ENCODE measurements at regions not wholly inside any gene's neighbourhood (a gene's known extent, or its start where the extent isn't known, plus 50 kb on each side); places are given as distances from the start of the nearest gene placed in this dataset.

DNA sequence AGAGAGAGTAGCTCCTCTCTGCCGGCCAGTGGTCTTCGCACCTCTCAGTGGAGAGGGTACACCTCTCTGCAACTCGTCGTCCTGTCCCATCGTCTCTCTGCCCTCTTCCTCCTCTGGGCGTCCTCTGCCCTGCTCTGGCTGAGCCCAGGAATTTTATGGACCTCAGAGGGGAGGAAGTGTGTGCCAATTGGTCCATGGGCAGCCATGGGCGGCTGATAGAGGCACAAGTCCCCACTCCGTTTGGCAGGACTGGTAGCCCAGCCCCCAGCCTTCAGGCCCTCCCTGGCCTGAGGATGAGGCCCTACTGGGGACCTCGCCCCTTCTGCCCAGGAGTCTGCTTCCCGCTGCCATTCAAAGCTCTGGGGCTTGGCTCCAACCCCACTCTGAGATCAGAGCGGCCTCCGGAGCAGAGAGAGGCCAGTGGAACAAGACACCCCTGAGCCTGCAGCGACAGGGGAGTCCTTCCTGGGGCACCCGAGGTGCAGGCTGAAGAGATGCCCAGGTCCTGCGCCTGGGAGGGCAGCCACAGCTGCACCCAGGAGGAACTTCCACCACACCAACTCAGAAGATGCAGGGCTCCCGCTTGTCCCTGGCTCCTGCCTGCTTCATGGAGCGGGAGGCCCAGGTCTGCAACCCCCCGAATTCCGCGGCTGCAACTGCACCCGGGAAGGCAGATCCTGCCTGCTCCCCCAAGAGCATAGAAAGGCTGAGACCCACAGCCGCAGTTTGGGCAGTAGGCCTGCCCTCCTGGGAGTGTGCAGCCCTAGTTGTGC is 659.9 kb downstream of the KCNT2 start:
- Histone ChIP-seq H3K9me3 (ENCODE audit: control insufficient read depth in 2 of 3, insufficient read depth in 1 of 3, low read length in 3 of 3) (no peaks in the 10 kb centered on the region), H3K4me3 (ENCODE audit: low read length in 3 of 3) (no peak overlapping the region), H3K27ac (ENCODE audit: low read depth in 2 of 2, low read length in 2 of 2) (no peak overlapping the region), H3K9ac (ENCODE audit: low read length in 3 of 3) (no peak overlapping the region), H3K36me3 (ENCODE audit: control insufficient read depth in 2 of 3, insufficient read depth in 3 of 3, low read length in 3 of 3) (no peaks in the 10 kb centered on the region), H3K4me1 (ENCODE audit: control insufficient read depth in 2 of 3, insufficient read depth in 2 of 3, low read depth in 1 of 3, low read length in 3 of 3) (no peaks in the 10 kb centered on the region), H3K27me3 (ENCODE audit: control insufficient read depth, insufficient read depth, low read length) (no peaks in the 10 kb centered on the region)
- DNase-seq = peak in 1 of 5 donors; percentile 52
- TF ChIP-seq, protein P1, sequence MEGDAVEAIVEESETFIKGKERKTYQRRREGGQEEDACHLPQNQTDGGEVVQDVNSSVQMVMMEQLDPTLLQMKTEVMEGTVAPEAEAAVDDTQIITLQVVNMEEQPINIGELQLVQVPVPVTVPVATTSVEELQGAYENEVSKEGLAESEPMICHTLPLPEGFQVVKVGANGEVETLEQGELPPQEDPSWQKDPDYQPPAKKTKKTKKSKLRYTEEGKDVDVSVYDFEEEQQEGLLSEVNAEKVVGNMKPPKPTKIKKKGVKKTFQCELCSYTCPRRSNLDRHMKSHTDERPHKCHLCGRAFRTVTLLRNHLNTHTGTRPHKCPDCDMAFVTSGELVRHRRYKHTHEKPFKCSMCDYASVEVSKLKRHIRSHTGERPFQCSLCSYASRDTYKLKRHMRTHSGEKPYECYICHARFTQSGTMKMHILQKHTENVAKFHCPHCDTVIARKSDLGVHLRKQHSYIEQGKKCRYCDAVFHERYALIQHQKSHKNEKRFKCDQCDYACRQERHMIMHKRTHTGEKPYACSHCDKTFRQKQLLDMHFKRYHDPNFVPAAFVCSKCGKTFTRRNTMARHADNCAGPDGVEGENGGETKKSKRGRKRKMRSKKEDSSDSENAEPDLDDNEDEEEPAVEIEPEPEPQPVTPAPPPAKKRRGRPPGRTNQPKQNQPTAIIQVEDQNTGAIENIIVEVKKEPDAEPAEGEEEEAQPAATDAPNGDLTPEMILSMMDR (IDR thresholded peaks at IDR 0.05; ENCODE audit: borderline replicate concordance, extremely low read depth, insufficient read depth) = no peak
- intact Hi-C loops (cut with DNase I) = no loop called here
- no peak for FAIRE-seq

DNA sequence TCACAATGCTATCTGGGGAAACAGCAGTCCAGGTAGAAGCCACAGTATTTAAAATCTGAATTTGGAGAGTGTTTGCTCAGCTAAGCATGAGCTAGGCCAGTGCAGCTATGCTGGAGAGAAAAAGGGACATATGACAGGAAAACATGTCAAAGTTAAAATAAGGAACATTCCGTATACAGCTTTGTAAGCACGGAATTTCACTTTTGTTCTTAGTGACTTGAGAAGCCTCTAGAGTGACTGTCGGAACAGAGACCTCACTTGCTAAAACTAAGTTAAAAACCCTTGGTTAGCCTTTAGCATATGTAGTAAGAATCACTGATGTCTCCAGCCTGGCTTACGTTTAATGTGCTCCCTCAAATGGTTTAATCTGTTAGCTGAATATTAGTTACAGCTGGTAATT is 661.7 kb downstream of the KCNT2 start:
- H3K27ac ChIP-seq (ENCODE audit: low read depth in 2 of 2, low read length in 2 of 2) = no peak overlapping the region
- no peaks in the 10 kb centered on the region for H3K9me3 ChIP-seq (ENCODE audit: control insufficient read depth in 2 of 3, insufficient read depth in 1 of 3, low read length in 3 of 3)
- intact Hi-C loops (cut with DNase I) = no loop called here
- no peaks in the 10 kb centered on the region for H3K27me3 ChIP-seq (ENCODE audit: control insufficient read depth, insufficient read depth, low read length)
- TF ChIP-seq, protein P1 (IDR thresholded peaks at IDR 0.05; ENCODE audit: borderline replicate concordance, extremely low read depth, insufficient read depth) = no peak
- H3K9ac ChIP-seq (ENCODE audit: low read length in 3 of 3) = no peak overlapping the region
- no peak overlapping the region for H3K4me3 ChIP-seq (ENCODE audit: low read length in 3 of 3)
- DNase-seq = no peak
- FAIRE-seq = no peak
- no peaks in the 10 kb centered on the region for H3K4me1 ChIP-seq (ENCODE audit: control insufficient read depth in 2 of 3, insufficient read depth in 2 of 3, low read depth in 1 of 3, low read length in 3 of 3)
- no peaks in the 10 kb centered on the region for H3K36me3 ChIP-seq (ENCODE audit: control insufficient read depth in 2 of 3, insufficient read depth in 3 of 3, low read length in 3 of 3)

DNA sequence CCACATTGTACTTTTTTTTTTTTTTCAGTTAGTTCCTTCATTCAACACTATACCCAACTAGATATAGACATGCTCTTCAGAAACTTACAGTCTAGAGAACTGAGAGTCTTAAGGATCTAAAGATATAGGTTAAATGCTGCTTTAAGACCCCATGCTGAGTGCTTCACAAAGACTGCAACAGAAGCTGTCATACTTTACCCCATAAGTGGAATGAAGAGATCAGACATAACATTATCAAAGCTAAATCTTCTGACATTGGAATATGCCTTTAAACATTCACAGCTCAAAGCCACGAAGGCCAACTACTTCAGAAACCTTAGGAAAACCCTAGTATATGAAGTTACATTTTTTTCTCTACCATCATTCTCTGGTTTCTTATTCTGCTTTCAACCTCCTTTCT is 666.4 kb downstream of the KCNT2 start:
- no peak for DNase-seq
- H3K36me3 ChIP-seq (ENCODE audit: control insufficient read depth in 2 of 3, insufficient read depth in 3 of 3, low read length in 3 of 3) = no peaks in the 10 kb centered on the region
- no peak for FAIRE-seq
- TF ChIP-seq, protein P1 (IDR thresholded peaks at IDR 0.05; ENCODE audit: borderline replicate concordance, extremely low read depth, insufficient read depth) = no peak
- no peaks in the 10 kb centered on the region for H3K27me3 ChIP-seq (ENCODE audit: control insufficient read depth, insufficient read depth, low read length)
- no peak overlapping the region for H3K4me3 ChIP-seq (ENCODE audit: low read length in 3 of 3)
- H3K4me1 ChIP-seq (ENCODE audit: control insufficient read depth in 2 of 3, insufficient read depth in 2 of 3, low read depth in 1 of 3, low read length in 3 of 3) = no peaks in the 10 kb centered on the region
- no peaks in the 10 kb centered on the region for H3K9me3 ChIP-seq (ENCODE audit: control insufficient read depth in 2 of 3, insufficient read depth in 1 of 3, low read length in 3 of 3)
- H3K27ac ChIP-seq (ENCODE audit: low read depth in 2 of 2, low read length in 2 of 2) = no peak overlapping the region
- no peak overlapping the region for H3K9ac ChIP-seq (ENCODE audit: low read length in 3 of 3)
- intact Hi-C loops (cut with DNase I) = no loop called here

DNA sequence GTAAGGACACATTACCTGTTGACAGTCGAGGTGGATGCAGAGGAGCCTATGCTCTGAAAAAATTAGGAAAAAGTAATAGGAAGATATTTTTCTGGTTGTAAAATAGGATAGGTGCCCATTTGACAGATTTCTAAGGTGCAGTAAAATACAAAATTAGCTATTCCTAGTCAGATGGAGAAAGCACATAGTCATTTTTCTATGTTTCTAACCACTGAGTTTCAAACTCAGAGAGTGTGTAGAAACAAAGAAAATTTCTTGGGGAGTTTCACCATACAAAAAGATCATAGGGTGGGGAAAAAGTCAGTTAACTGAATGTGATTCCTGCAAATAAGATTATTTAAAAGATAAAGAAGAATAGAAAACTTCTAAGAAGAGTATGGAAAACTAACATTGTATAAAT is 666.9 kb downstream of the KCNT2 start:
- Histone ChIP-seq H3K36me3 (ENCODE audit: control insufficient read depth in 2 of 3, insufficient read depth in 3 of 3, low read length in 3 of 3) (no peaks in the 10 kb centered on the region), H3K9ac (ENCODE audit: low read length in 3 of 3) (no peak overlapping the region), H3K9me3 (ENCODE audit: control insufficient read depth in 2 of 3, insufficient read depth in 1 of 3, low read length in 3 of 3) (no peaks in the 10 kb centered on the region), H3K27ac (ENCODE audit: low read depth in 2 of 2, low read length in 2 of 2) (no peak overlapping the region), H3K27me3 (ENCODE audit: control insufficient read depth, insufficient read depth, low read length) (no peaks in the 10 kb centered on the region), H3K4me1 (ENCODE audit: control insufficient read depth in 2 of 3, insufficient read depth in 2 of 3, low read depth in 1 of 3, low read length in 3 of 3) (no peaks in the 10 kb centered on the region), H3K4me3 (ENCODE audit: low read length in 3 of 3) (no peak overlapping the region)
- DNase-seq (no peak), FAIRE-seq (no peak)
- intact Hi-C loops (cut with DNase I) = no loop called here
- TF ChIP-seq, protein P1 (IDR thresholded peaks at IDR 0.05; ENCODE audit: borderline replicate concordance, extremely low read depth, insufficient read depth) = no peak

All from kidney (tissue), 13 donors.